T-cell (primary cell): ENCODE measurements at regions not wholly inside any gene's neighbourhood (a gene's known extent, or its start where the extent isn't known, plus 50 kb on each side); places are given as distances from the start of the nearest gene placed in this dataset.
"Not testable (repeated sequence)": the region's sequence is repeated elsewhere in the genome, so short reads cannot be mapped to it uniquely, and the experiment has no call there.

Experiments
- ATAC-seq, 4 experiments: fragments of 200-7000 bp in 3 of 4; fragments of 150-1000 bp in 1 of 4; cut with Tn5 transposase; replicated peaks in 1 of 4; 1 replicate in 3 of 4; 2 replicates in 1 of 4; pipeline ENCODE4 v1.10.0; 2021; ENCODE audit warnings: moderate library complexity in 3 of 4, mild to moderate bottlenecking in 2 of 4, moderate number of reproducible peaks in 1 of 4
- CTCF ChIA-PET, 2 donors: fragments of 300-600 bp; sonication (Branson Sonifier 250); formaldehyde crosslinking; loops; one replicate each; lab custom pipeline; 2022; ENCODE audit warnings: antibody characterized with exemption in 2 of 2; lab: Charles Lee
- POLR2A ChIA-PET, 2 donors: fragments of 300-600 bp; sonication (Branson Sonifier 250); formaldehyde crosslinking; loops; one replicate each; lab custom pipeline; 2022; ENCODE audit warnings: antibody characterized with exemption in 2 of 2; lab: Charles Lee
- DNase-seq, 35 experiments: peaks; one replicate each; pipeline versions ENCODE4 v3.0.0 to v3.0.0-alpha.2; 2013 to 2023
- H3K27ac ChIP-seq: one replicate; pipeline ENCODE4 v1.5.1; 2013; ENCODE audit warnings: low read length
- H3K27me3 ChIP-seq, 2 experiments: replicated peaks in 1 of 2; 1 replicate in 1 of 2; 2 replicates in 1 of 2; pipeline versions ENCODE4 v1.6.1 to v1.7.0; 2013; ENCODE audit warnings: low read length in 1 of 2, mixed read lengths in 1 of 2; ENCODE audit not compliant: control insufficient read depth in 2 of 2, insufficient read depth in 2 of 2; ENCODE audit errors: extremely low read depth in 1 of 2
- H3K36me3 ChIP-seq, 2 donors: 1 replicate in 1 of 2; 2 replicates in 1 of 2; pipeline versions ENCODE4 v1.6.1 to v1.7.0; 2013; ENCODE audit warnings: low read length in 1 of 2; ENCODE audit not compliant: control insufficient read depth in 2 of 2, insufficient read depth in 1 of 2; ENCODE audit errors: extremely low read depth in 1 of 2
- H3K4me1 ChIP-seq, 2 experiments: 1 replicate in 1 of 2; 2 replicates in 1 of 2; pipeline versions ENCODE4 v1.6.1 to v1.7.0; 2013; ENCODE audit warnings: low read length in 2 of 2, mixed read lengths in 1 of 2; ENCODE audit not compliant: insufficient read depth in 2 of 2, control insufficient read depth in 1 of 2; ENCODE audit errors: extremely low read depth in 1 of 2
- H3K4me3 ChIP-seq, 2 donors: 1 replicate in 1 of 2; 2 replicates in 1 of 2; pipeline versions ENCODE4 v1.5.1 to v1.7.0; 2013; ENCODE audit warnings: mild to moderate bottlenecking in 2 of 2, low read length in 1 of 2, moderate library complexity in 1 of 2; ENCODE audit not compliant: control insufficient read depth in 1 of 2; ENCODE audit errors: extremely low read depth in 1 of 2
- H3K9me3 ChIP-seq: 2 replicates; pipeline ENCODE4 v1.7.0; 2013
- H3K27ac Mint-ChIP-seq, 2 donors: one replicate each; pipeline ENCODE4 v1.8.0; 2020 to 2021; ENCODE audit warnings: mild to moderate bottlenecking in 2 of 2, mixed read lengths in 2 of 2
- H3K27me3 Mint-ChIP-seq, 2 donors: one replicate each; pipeline ENCODE4 v1.8.0; 2021 to 2022; ENCODE audit warnings: mixed read lengths in 2 of 2
- H3K36me3 Mint-ChIP-seq: one replicate; pipeline ENCODE4 v1.8.0; 2021; ENCODE audit warnings: mixed read lengths
- H3K4me1 Mint-ChIP-seq, 3 donors: one replicate each; pipeline ENCODE4 v1.8.0; 2020 to 2022; ENCODE audit warnings: mixed read lengths in 3 of 3, mild to moderate bottlenecking in 1 of 3
- H3K4me3 Mint-ChIP-seq, 3 donors: one replicate each; pipeline ENCODE4 v1.8.0; 2020 to 2022; ENCODE audit warnings: mild to moderate bottlenecking in 3 of 3, mixed read lengths in 3 of 3, moderate library complexity in 3 of 3
- H3K9me3 Mint-ChIP-seq, 3 donors: one replicate each; pipeline ENCODE4 v1.8.0; 2020 to 2022; ENCODE audit warnings: mixed read lengths in 3 of 3
- WGBS: methylation state at CpG from one replicate; pipeline ENCODE4 v1.1.5; 2013; ENCODE audit warnings: missing lambda C conversion rate; ENCODE audit not compliant: insufficient coverage; 5-methylcytosine and 5-hydroxymethylcytosine counted together

- no CpG with 5 or more reads among the region's 5 CpGs for WGBS
- H3K4me1 ChIP-seq: peaks cover 8 to 14% of the 10 kb centered on the region in 2 experiments
- DNase-seq, H3K36me3 ChIP-seq, H3K27ac Mint-ChIP-seq, H3K4me3 Mint-ChIP-seq, ATAC-seq, H3K4me3 ChIP-seq, H3K36me3 Mint-ChIP-seq, H3K27me3 Mint-ChIP-seq, POLR2A ChIA-PET, H3K27me3 ChIP-seq, CTCF ChIA-PET, H3K27ac ChIP-seq, H3K9me3 ChIP-seq: not testable (repeated sequence)
- peaks cover 10 to 27% (median 24%) of the 10 kb centered on the region in 3 donors for H3K4me1 Mint-ChIP-seq
- peaks cover 0 to 10% (median 5%) of the 10 kb centered on the region in 3 donors for H3K9me3 Mint-ChIP-seq
These were observed 496.3 kb downstream of the TMEM121 start for GRCh38 chr14:106022648-106023047.

GRCh38 chr14:106023411-106023810 is 497.0 kb downstream of the TMEM121 start:
- H3K4me3 ChIP-seq: no peak overlapping the region
- Mint-ChIP-seq H3K9me3 (peaks cover 0 to 10% (median 5%) of the 10 kb centered on the region in 3 donors), H3K27ac (no peak overlapping the region), H3K27me3 (peaks cover 0 to 11% of the 10 kb centered on the region in 2 donors), H3K36me3 (peaks cover 6% of the 10 kb centered on the region), H3K4me3 (no peak overlapping the region), H3K4me1 (peaks cover 10 to 27% (median 24%) of the 10 kb centered on the region in 3 donors)
- peaks cover 0 to 9% of the 10 kb centered on the region in 2 experiments for H3K27me3 ChIP-seq
- DNase-seq: no peak
- H3K36me3 ChIP-seq: no peaks in the 10 kb centered on the region
- H3K9me3 ChIP-seq: no peaks in the 10 kb centered on the region
- WGBS: no CpG with 5 or more reads among the region's 1 CpG
- H3K27ac ChIP-seq: no peak overlapping the region
- no peak for ATAC-seq
- ChIA-PET CTCF (no interaction called here), POLR2A (no interaction called here)
- peaks cover 8 to 14% of the 10 kb centered on the region in 2 experiments for H3K4me1 ChIP-seq

GRCh38 chr14:106024983-106025604 is 498.7 kb downstream of the TMEM121 start:
- peak overlapping the region; percentile 47 to 74 for H3K27ac Mint-ChIP-seq
- POLR2A ChIA-PET: no interaction called here

GRCh38 chr14:106026026-106026425 is 499.6 kb downstream of the TMEM121 start:
- H3K36me3 Mint-ChIP-seq: peaks cover 6% of the 10 kb centered on the region
- Histone ChIP-seq H3K27me3 (peaks cover 0 to 9% of the 10 kb centered on the region in 2 experiments), H3K4me3 (no peak overlapping the region), H3K36me3 (no peaks in the 10 kb centered on the region), H3K4me1 (peaks cover 8 to 14% of the 10 kb centered on the region in 2 experiments), H3K9me3 (no peaks in the 10 kb centered on the region), H3K27ac (no peak overlapping the region)
- POLR2A ChIA-PET: no interaction called here
- peaks cover 0 to 4% of the 10 kb centered on the region in 2 donors for H3K27me3 Mint-ChIP-seq
- CTCF ChIA-PET: no interaction called here
- DNase-seq (no peak), ATAC-seq (no peak)
- peaks cover 0 to 10% (median 5%) of the 10 kb centered on the region in 3 donors for H3K9me3 Mint-ChIP-seq
- H3K27ac Mint-ChIP-seq: no peak overlapping the region
- no peak overlapping the region for H3K4me3 Mint-ChIP-seq
- H3K4me1 Mint-ChIP-seq: peaks cover 10 to 27% (median 24%) of the 10 kb centered on the region in 3 donors
- WGBS: 86% methylated on average over 4 of the region's 6 CpGs

More at GRCh38 chr14:106024983-106025604, 498.7 kb downstream of the TMEM121 start:
- Histone ChIP-seq H3K27ac (peak overlapping the region; percentile 19), H3K36me3 (no peaks in the 10 kb centered on the region), H3K4me1 (peaks cover 8 to 14% of the 10 kb centered on the region in 2 experiments), H3K9me3 (no peaks in the 10 kb centered on the region), H3K4me3 (no peak overlapping the region), H3K27me3 (peaks cover 0 to 9% of the 10 kb centered on the region in 2 experiments)
- WGBS: 0% methylated on average over 5 of the region's 7 CpGs
- Mint-ChIP-seq H3K4me3 (peak overlapping the region in 1 of 3 donors; percentile 57), H3K9me3 (peaks cover 0 to 10% (median 5%) of the 10 kb centered on the region in 3 donors), H3K27me3 (peaks cover 0 to 8% of the 10 kb centered on the region in 2 donors), H3K36me3 (peaks cover 6% of the 10 kb centered on the region), H3K4me1 (peaks cover 10 to 27% (median 24%) of the 10 kb centered on the region in 3 donors)
- DNase-seq: peak in 25 of 35 experiments; percentile 9 to 64 (median 32)
- peak; percentile 91 to 98 (median 96) for ATAC-seq
- CTCF ChIA-PET: no interaction called here

GRCh38 chr14:106027759-106028158 is 501.4 kb downstream of the TMEM121 start:
- 90% methylated on average over 2 of the region's 6 CpGs for WGBS

GRCh38 chr14:106029959-106030358 is 503.6 kb downstream of the TMEM121 start:
- no peaks in the 10 kb centered on the region for H3K36me3 ChIP-seq
- DNase-seq (no peak), ATAC-seq (no peak)
- Mint-ChIP-seq H3K27ac (no peak overlapping the region), H3K4me1 (peaks cover 6 to 12% (median 12%) of the 10 kb centered on the region in 3 donors), H3K36me3 (no peaks in the 10 kb centered on the region), H3K9me3 (no peaks in the 10 kb centered on the region), H3K4me3 (no peak overlapping the region), H3K27me3 (peaks cover 0 to 2% of the 10 kb centered on the region in 2 donors)
- peaks cover 8 to 11% of the 10 kb centered on the region in 2 experiments for H3K4me1 ChIP-seq
- peaks cover 0 to 5% of the 10 kb centered on the region in 2 experiments for H3K27me3 ChIP-seq
- CTCF ChIA-PET: no interaction called here
- no CpG with 5 or more reads among the region's 4 CpGs for WGBS
- H3K27ac ChIP-seq: no peak overlapping the region
- no peaks in the 10 kb centered on the region for H3K9me3 ChIP-seq
- no peak overlapping the region for H3K4me3 ChIP-seq
- POLR2A ChIA-PET: no interaction called here

More at GRCh38 chr14:106027759-106028158, 501.4 kb downstream of the TMEM121 start:
- H3K27ac Mint-ChIP-seq, H3K4me3 ChIP-seq, POLR2A ChIA-PET, ATAC-seq, H3K27me3 Mint-ChIP-seq, DNase-seq, H3K4me3 Mint-ChIP-seq, H3K9me3 ChIP-seq, H3K27me3 ChIP-seq, H3K27ac ChIP-seq, CTCF ChIA-PET, H3K36me3 ChIP-seq, H3K36me3 Mint-ChIP-seq: not testable (repeated sequence)
- H3K4me1 ChIP-seq: peaks cover 8 to 14% of the 10 kb centered on the region in 2 experiments
- Mint-ChIP-seq H3K4me1 (peaks cover 10 to 27% (median 21%) of the 10 kb centered on the region in 3 donors), H3K9me3 (peaks cover 0 to 10% (median 5%) of the 10 kb centered on the region in 3 donors)
